H1 (cell line): ENCODE measurements at regions not wholly inside any gene's neighbourhood (a gene's known extent, or its start where the extent isn't known, plus 50 kb on each side); places are given as distances from the start of the nearest gene placed in this dataset.

Experiments used
- CTCF ChIA-PET: fragments of 300-600 bp; sonication (Branson Sonifier 250); formaldehyde crosslinking; loops from one replicate; lab custom pipeline; 2021; ENCODE audit not compliant: partially characterized antibody; lab: Charles Lee
- POLR2A ChIA-PET: fragments of 300-600 bp; sonication (Branson Sonifier 250); formaldehyde crosslinking; loops from one replicate; lab custom pipeline; 2021; ENCODE audit warnings: inconsistent platforms; ENCODE audit not compliant: partially characterized antibody; lab: Charles Lee
- DNase-seq, 2 experiments: peaks; one replicate each; pipeline versions ENCODE4 v3.0.0 to v3.0.0-alpha.2; 2010 to 2022; ENCODE audit warnings: low spot score in 2 of 2, low read depth in 1 of 2, mixed read lengths in 1 of 2
- FAIRE-seq: peaks from 2 replicates; lab custom pipeline; 2011; peaks lifted over from hg19 to GRCh38; lab: Jason Lieb, UNC
- H2AFZ ChIP-seq: 2 replicates; pipeline ENCODE4 v1.8.1; 2012; ENCODE audit warnings: low read length, inconsistent platforms
- H2AK5ac ChIP-seq: 2 replicates; pipeline ENCODE4 v1.6.1; 2013; ENCODE audit warnings: low read depth, low read length
- H2BK120ac ChIP-seq: replicated peaks from 2 replicates; pipeline ENCODE3; 2013; ENCODE audit warnings: low read depth, low read length, inconsistent platforms
- H2BK12ac ChIP-seq: 2 replicates; pipeline ENCODE4 v1.6.1; 2013; ENCODE audit warnings: low read depth, low read length
- H2BK15ac ChIP-seq: 2 replicates; pipeline ENCODE4 v1.6.1; 2013; ENCODE audit warnings: low read length
- H2BK20ac ChIP-seq: 2 replicates; pipeline ENCODE4 v1.6.1; 2013; ENCODE audit warnings: low read length
- H2BK5ac ChIP-seq: 2 replicates; pipeline ENCODE4 v1.6.1; 2013; ENCODE audit warnings: low read depth, low read length
- H3K14ac ChIP-seq: 2 replicates; pipeline ENCODE4 v1.6.1; 2013; ENCODE audit warnings: inconsistent platforms; ENCODE audit not compliant: insufficient read length
- H3K18ac ChIP-seq: 2 replicates; pipeline ENCODE4 v1.6.1; 2013; ENCODE audit warnings: low read length; ENCODE audit errors: extremely low read depth
- H3K23ac ChIP-seq: 2 replicates; pipeline ENCODE4 v1.6.1; 2013; ENCODE audit warnings: inconsistent platforms; ENCODE audit not compliant: insufficient read length
- H3K23me2 ChIP-seq: 2 replicates; pipeline ENCODE4 v1.6.1; 2013; ENCODE audit warnings: low read depth, low read length
- H3K27ac ChIP-seq: 2 replicates; pipeline ENCODE4 v1.6.1; 2011; ENCODE audit warnings: low read depth, low read length, inconsistent platforms
- H3K27me3 ChIP-seq, 4 experiments: replicated peaks in 1 of 4; 1 replicate in 1 of 4; 2 replicates in 3 of 4; pipeline versions ENCODE4 v1.6.1 to v1.8.1; 2011 to 2013; ENCODE audit warnings: low read length in 3 of 4, mild to moderate bottlenecking in 3 of 4, inconsistent platforms in 2 of 4, mixed read lengths in 2 of 4, moderate library complexity in 1 of 4; ENCODE audit not compliant: control insufficient read depth in 3 of 4, insufficient read depth in 3 of 4; ENCODE audit errors: extremely low read depth in 1 of 4
- H3K36me3 ChIP-seq, 4 experiments: 2 replicates each; pipeline versions ENCODE4 v1.6.1 to v1.8.1; 2011 to 2013; ENCODE audit warnings: mild to moderate bottlenecking in 4 of 4, low read length in 3 of 4, moderate library complexity in 2 of 4, control low read depth in 1 of 4, inconsistent platforms in 1 of 4; ENCODE audit not compliant: insufficient read depth in 4 of 4, control insufficient read depth in 2 of 4
- H3K4ac ChIP-seq: replicated peaks from 2 replicates; pipeline ENCODE3; 2013; ENCODE audit warnings: low read length, low read depth, mixed read lengths, inconsistent platforms; ENCODE audit not compliant: insufficient read length
- H3K4me1 ChIP-seq, 4 experiments: replicated peaks in 1 of 4; 1 replicate in 1 of 4; 2 replicates in 3 of 4; pipeline versions ENCODE4 v1.6.1 to v1.8.1; 2011 to 2013; ENCODE audit warnings: low read length in 3 of 4, inconsistent platforms in 2 of 4, mixed read lengths in 1 of 4; ENCODE audit not compliant: insufficient read depth in 4 of 4, control insufficient read depth in 3 of 4
- H3K4me2 ChIP-seq, 2 experiments: 2 replicates each; pipeline versions ENCODE4 v1.6.1 to v1.8.1; 2011 to 2013; ENCODE audit warnings: low read depth in 2 of 2, low read length in 2 of 2, control low read depth in 1 of 2, inconsistent platforms in 1 of 2, mild to moderate bottlenecking in 1 of 2; ENCODE audit not compliant: insufficient read depth in 1 of 2
- H3K4me3 ChIP-seq, 4 experiments: fragments of 200-600, 300-600 bp in 1 of 4; sonication (generic), shearing (Covaris generic), sonication (Bioruptor Twin) in 1 of 4; 2 replicates each; pipeline versions ENCODE4 v1.5.1 to v1.8.1; 2011 to 2016; ENCODE audit warnings: low read length in 4 of 4, low read depth in 3 of 4, control low read depth in 2 of 4, inconsistent platforms in 2 of 4, mild to moderate bottlenecking in 2 of 4, mixed read lengths in 1 of 4, moderate library complexity in 1 of 4; ENCODE audit not compliant: insufficient read depth in 2 of 4; ENCODE audit errors: extremely low read depth in 1 of 4
- H3K56ac ChIP-seq: replicated peaks from 2 replicates; pipeline ENCODE3; 2013; ENCODE audit warnings: low read depth, mild to moderate bottlenecking, mixed read lengths, low read length, inconsistent platforms; ENCODE audit not compliant: insufficient read length
- H3K79me1 ChIP-seq: 2 replicates; pipeline ENCODE4 v1.6.1; 2013; ENCODE audit warnings: low read depth, low read length, control low read depth
- H3K79me2 ChIP-seq, 2 experiments: 2 replicates each; pipeline versions ENCODE4 v1.6.1 to v1.8.1; 2012 to 2013; ENCODE audit warnings: low read length in 2 of 2, mild to moderate bottlenecking in 2 of 2, inconsistent platforms in 1 of 2; ENCODE audit not compliant: insufficient read depth in 2 of 2, control insufficient read depth in 1 of 2
- H3K9ac ChIP-seq, 4 experiments: replicated peaks in 1 of 4; 1 replicate in 1 of 4; 2 replicates in 3 of 4; pipeline versions ENCODE4 v1.6.1 to v1.8.1; 2011 to 2013; ENCODE audit warnings: low read depth in 3 of 4, low read length in 3 of 4, control low read depth in 2 of 4, mild to moderate bottlenecking in 2 of 4, moderate library complexity in 2 of 4, inconsistent platforms in 1 of 4; ENCODE audit errors: extremely low read depth in 1 of 4
- H3K9me3 ChIP-seq, 2 experiments: 2 replicates each; pipeline versions ENCODE4 v1.6.1 to v1.8.1; 2012 to 2013; ENCODE audit warnings: mild to moderate bottlenecking in 2 of 2, moderate library complexity in 2 of 2, control low read depth in 1 of 2, inconsistent platforms in 1 of 2, low read depth in 1 of 2, low read length in 1 of 2, mixed read lengths in 1 of 2; ENCODE audit not compliant: insufficient read depth in 2 of 2
- H4K20me1 ChIP-seq, 2 experiments: replicated peaks in 1 of 2; 2 replicates each; pipeline versions ENCODE3 to v1.8.1; 2011 to 2013; ENCODE audit warnings: inconsistent platforms in 2 of 2, low read length in 2 of 2, mild to moderate bottlenecking in 1 of 2; ENCODE audit not compliant: insufficient read depth in 2 of 2, control insufficient read depth in 1 of 2
- H4K5ac ChIP-seq: 2 replicates; pipeline ENCODE4 v1.6.1; 2013; ENCODE audit warnings: low read length, low read depth, mixed read lengths, inconsistent platforms; ENCODE audit not compliant: insufficient read length
- H4K8ac ChIP-seq: 2 replicates; pipeline ENCODE4 v1.8.0; 2013; ENCODE audit warnings: mild to moderate bottlenecking, moderate library complexity, low read length, inconsistent platforms; ENCODE audit not compliant: insufficient read depth; ENCODE audit errors: extremely low read depth
- H4K91ac ChIP-seq: replicated peaks from 2 replicates; pipeline ENCODE3; 2013; ENCODE audit warnings: low read length, mixed read lengths, inconsistent platforms; ENCODE audit not compliant: insufficient read length
- CBX8 ChIP-seq: fragments of 300-800, 300-1000 bp; sonication (generic); IDR thresholded peaks from 2 replicates; pipeline ENCODE4 v1.7.1; 2016; ENCODE audit warnings: low read depth, low read length, borderline replicate concordance
- CEBPB ChIP-seq: IDR thresholded peaks from 2 replicates; pipeline ENCODE4 v1.6.1; 2012; ENCODE audit warnings: low read depth, low read length
- CTBP2 ChIP-seq: IDR thresholded peaks from 2 replicates; pipeline ENCODE4 v1.7.0; 2011; ENCODE audit warnings: borderline replicate concordance, mild to moderate bottlenecking, moderate library complexity, mixed read lengths, low read length; ENCODE audit not compliant: insufficient read depth, insufficient read length
- E2F6 ChIP-seq: IDR thresholded peaks from 2 replicates; pipeline ENCODE4 v1.6.1; 2012; ENCODE audit warnings: inconsistent platforms
- EP300 ChIP-seq, 2 experiments: IDR thresholded peaks; 1 replicate in 1 of 2; 2 replicates in 1 of 2; pipeline ENCODE4 v1.6.1; 2011 to 2012; ENCODE audit warnings: low read depth in 2 of 2, low read length in 2 of 2, mild to moderate bottlenecking in 2 of 2, borderline replicate concordance in 1 of 2, inconsistent platforms in 1 of 2, moderate library complexity in 1 of 2
- MAX ChIP-seq: IDR thresholded peaks from 2 replicates; pipeline ENCODE4 v1.6.1; 2012; ENCODE audit warnings: inconsistent platforms
- POLR2A ChIP-seq, 2 experiments: IDR thresholded peaks; 1 replicate in 1 of 2; 2 replicates in 1 of 2; pipeline ENCODE4 v1.6.1; 2011; ENCODE audit warnings: low read depth in 2 of 2, low read length in 2 of 2, mild to moderate bottlenecking in 2 of 2; ENCODE audit errors: control extremely low read depth in 1 of 2
- RBBP5 ChIP-seq: IDR thresholded peaks from 2 replicates; pipeline ENCODE4 v1.7.1; 2012; ENCODE audit warnings: low read depth, mild to moderate bottlenecking, inconsistent platforms, low read length, moderate library complexity, borderline replicate concordance
- RNF2 ChIP-seq: fragments of 200-900, 300-1000 bp; sonication (generic); IDR thresholded peaks from 2 replicates; pipeline ENCODE4 v1.7.1; 2016; ENCODE audit warnings: borderline replicate concordance, low read depth, mild to moderate bottlenecking, antibody characterized with exemption, low read length; ENCODE audit not compliant: poor library complexity, severe bottlenecking; ENCODE audit errors: missing control alignments
- SIX5 ChIP-seq: IDR thresholded peaks from 2 replicates; pipeline ENCODE4 v1.6.1; 2011; ENCODE audit warnings: mild to moderate bottlenecking, low read depth, low read length
- SRF ChIP-seq: IDR thresholded peaks from 2 replicates; pipeline ENCODE4 v1.6.1; 2011; ENCODE audit warnings: mild to moderate bottlenecking, low read depth, low read length, moderate library complexity
- ZNF274 ChIP-seq: IDR thresholded peaks from 2 replicates; pipeline ENCODE4 v1.7.0; 2012; ENCODE audit warnings: low read length, borderline replicate concordance; ENCODE audit errors: extremely low read depth
- WGBS, 2 experiments: shearing (Covaris generic) in 1 of 2; methylation state at CpG; one replicate each; pipeline versions ENCODE4 v1.1.6 to v1.1.7; 2013 to 2015; ENCODE audit warnings: low lambda C conversion rate in 2 of 2, mixed read lengths in 2 of 2, inconsistent platforms in 1 of 2, low coverage in 1 of 2, missing lambda C conversion rate in 1 of 2; ENCODE audit not compliant: insufficient replicate concordance in 2 of 2, insufficient coverage in 1 of 2, insufficient read length in 1 of 2; ENCODE audit errors: extremely low coverage in 1 of 2, missing lambda C conversion rate in 1 of 2; 5-methylcytosine and 5-hydroxymethylcytosine counted together

GRCh38 chr10:1992930-1993329 lies 255.6 kb upstream of the ADARB2 start:
- no peak overlapping the region for H2BK120ac ChIP-seq

More at GRCh38 chr10:1992930-1993329, 255.6 kb upstream of the ADARB2 start:
- H3K79me2 ChIP-seq, result no peaks in the 10 kb centered on the region
- H3K18ac ChIP-seq, result no peak overlapping the region
- no peaks in the 10 kb centered on the region for H3K23me2 ChIP-seq
- no peak overlapping the region for H3K4me3 ChIP-seq
- no peak for DNase-seq
- no peak overlapping the region for H4K5ac ChIP-seq
- H3K9me3 ChIP-seq, result no peaks in the 10 kb centered on the region
- H4K8ac ChIP-seq, result no peak overlapping the region
- no peak overlapping the region for H2BK15ac ChIP-seq
- no peaks in the 10 kb centered on the region for H3K27me3 ChIP-seq
- no peak overlapping the region for H2BK12ac ChIP-seq
- no peak overlapping the region for H3K27ac ChIP-seq
- H2AK5ac ChIP-seq, result no peak overlapping the region
- H3K9ac ChIP-seq, result no peak overlapping the region
- FAIRE-seq, result no peak
- 95% methylated on average over 10 of the region's 10 CpGs; no CpG with 5 or more reads in 1 of the 2 experiments for WGBS, 2 experiments
- no peak overlapping the region for H2BK5ac ChIP-seq
- H4K91ac ChIP-seq, result no peak overlapping the region
- no peak overlapping the region for H3K23ac ChIP-seq
- CTCF ChIA-PET, result no interaction called here
- TF ChIP-seq RNF2 (no peak), MAX (no peak), RBBP5 (no peak), POLR2A (IDR thresholded peaks at IDR 0.05; ENCODE audit: control extremely low read depth in 1 of 2, low read depth in 2 of 2, low read length in 2 of 2) (no peak), CBX8 (no peak), SRF (no peak), SIX5 (no peak), CTBP2 (no peak), E2F6 (no peak), ZNF274 (no peak), CEBPB (no peak), EP300 (IDR thresholded peaks at IDR 0.05; ENCODE audit: borderline replicate concordance in 1 of 2, low read depth in 2 of 2, low read length in 2 of 2) (no peak)
- no peaks in the 10 kb centered on the region for H3K4me1 ChIP-seq
- H3K14ac ChIP-seq, result no peak overlapping the region
- H3K36me3 ChIP-seq, result no peaks in the 10 kb centered on the region
- H3K4ac ChIP-seq, result no peak overlapping the region
- H2BK20ac ChIP-seq, result no peak overlapping the region
- H3K4me2 ChIP-seq, result no peak overlapping the region
- H4K20me1 ChIP-seq, result no peaks in the 10 kb centered on the region
- H3K79me1 ChIP-seq, result no peaks in the 10 kb centered on the region
- POLR2A ChIA-PET, result no interaction called here
- no peak overlapping the region for H3K56ac ChIP-seq
- no peak overlapping the region for H2AFZ ChIP-seq
